HCT116 (cell line): ENCODE measurements at regions not wholly inside any gene's neighbourhood (a gene's known extent, or its start where the extent isn't known, plus 50 kb on each side); places are given as distances from the start of the nearest gene placed in this dataset.
A peak's percentile ranks its signal among the peaks of the same experiment; 100 is the strongest.

ENCODE experiments used
- ATAC-seq: fragments of 200-7000 bp; cut with Tn5 transposase; 2 replicates; pipeline ENCODE4 v1.9.1; 2020; ENCODE audit warnings: mild to moderate bottlenecking, moderate library complexity
- BruUV-seq: library from RNA; stranded (reverse); fragments of 400-500 nt; replicated peaks from 2 replicates; lab custom pipeline; 2021; lab: Mats Ljungman, UMichigan
- CTCF ChIA-PET: fragments of 300-600 bp; sonication (Branson Sonifier 250); formaldehyde crosslinking; loops from one replicate; lab custom pipeline; 2021; ENCODE audit warnings: antibody characterized with exemption; lab: Charles Lee
- POLR2A ChIA-PET: fragments of 300-600, 350-600 bp; sonication (Branson Sonifier 250); formaldehyde crosslinking; loops from one replicate; lab custom pipeline; 2021; ENCODE audit warnings: antibody characterized with exemption; lab: Charles Lee
- RAD21 ChIA-PET, 2 experiments: fragments of 300-600 bp; sonication (Branson Sonifier 250); formaldehyde crosslinking; loops; one replicate each; lab custom pipeline; 2023; ENCODE audit warnings: low total read pairs in 2 of 2; ENCODE audit not compliant: uncharacterized antibody in 2 of 2, unreplicated experiment in 2 of 2, low non-redundant PET in 1 of 2; lab: Charles Lee
- DNase-seq: peaks from one replicate; pipeline ENCODE4 v3.0.0-alpha.2; 2010; ENCODE audit warnings: low read depth, low spot score
- H2AFZ ChIP-seq: fragments of 200-600 bp; shearing (Covaris generic), sonication (generic); 2 replicates; pipeline ENCODE4 v1.6.1; 2017; ENCODE audit warnings: low read depth, mixed run types, mixed read lengths, antibody characterized with exemption, low read length; ENCODE audit not compliant: poor library complexity, severe bottlenecking
- H3K27ac ChIP-seq: 2 replicates; pipeline ENCODE4 v1.5.1; 2012; ENCODE audit warnings: low read depth, low read length
- H3K27me3 ChIP-seq: fragments of 200-600 bp; sonication (generic); 2 replicates; pipeline ENCODE4 v1.6.1; 2016; ENCODE audit warnings: mixed run types, low read length, mixed read lengths; ENCODE audit not compliant: insufficient read depth
- H3K36me3 ChIP-seq, 2 experiments: fragments of 200-500 bp in 1 of 2; fragments of 200-600 bp in 1 of 2; sonication (Bioruptor generic) in 1 of 2; sonication (generic) in 1 of 2; 2 replicates each; pipeline versions ENCODE4 v1.5.1 to v1.6.1; 2014 to 2016; ENCODE audit warnings: low read length in 2 of 2, inconsistent platforms in 1 of 2, mixed read lengths in 1 of 2, mixed run types in 1 of 2; ENCODE audit not compliant: insufficient read depth in 2 of 2, control insufficient read depth in 1 of 2
- H3K4me1 ChIP-seq, 2 experiments: fragments of 200-600 bp in 1 of 2; sonication (generic) in 1 of 2; 2 replicates each; pipeline versions ENCODE4 v1.5.1 to v1.6.1; 2012 to 2017; ENCODE audit warnings: low read length in 2 of 2, inconsistent platforms in 1 of 2, mild to moderate bottlenecking in 1 of 2, mixed read lengths in 1 of 2, mixed run types in 1 of 2, moderate library complexity in 1 of 2; ENCODE audit not compliant: insufficient read depth in 2 of 2, control insufficient read depth in 1 of 2
- H3K4me2 ChIP-seq: fragments of 200-600 bp; sonication (generic); 2 replicates; pipeline ENCODE4 v1.6.1; 2017; ENCODE audit warnings: mixed run types, low read length, mixed read lengths
- H3K4me3 ChIP-seq, 2 experiments: fragments of 200-600 bp in 1 of 2; sonication (generic) in 1 of 2; replicated peaks in 1 of 2; 2 replicates each; pipeline ENCODE4 v1.5.1; 2011 to 2016; ENCODE audit warnings: low read length in 2 of 2, control low read depth in 1 of 2, low read depth in 1 of 2, mild to moderate bottlenecking in 1 of 2, mixed read lengths in 1 of 2, mixed run types in 1 of 2
- H3K79me2 ChIP-seq: fragments of 200-600 bp; sonication (generic); 2 replicates; pipeline ENCODE4 v1.6.1; 2017; ENCODE audit warnings: mild to moderate bottlenecking, mixed run types, low read length, moderate library complexity, mixed read lengths; ENCODE audit not compliant: insufficient read depth
- H3K9ac ChIP-seq: fragments of 200-600 bp; sonication (generic); 2 replicates; pipeline ENCODE4 v1.6.1; 2016; ENCODE audit warnings: low read length, mixed read lengths
- H3K9me2 ChIP-seq: fragments of 200-600 bp; sonication (generic), shearing (Covaris generic); 2 replicates; pipeline ENCODE4 v1.6.1; 2017; ENCODE audit warnings: mixed run types, mild to moderate bottlenecking, moderate library complexity; ENCODE audit not compliant: insufficient read depth
- H3K9me3 ChIP-seq, 2 experiments: fragments of 200-500 bp in 1 of 2; fragments of 200-600 bp in 1 of 2; sonication (Bioruptor generic) in 1 of 2; sonication (generic) in 1 of 2; 2 replicates each; pipeline ENCODE4 v1.6.1; 2014 to 2017; ENCODE audit warnings: low read length in 2 of 2, mixed read lengths in 2 of 2, inconsistent platforms in 1 of 2, low read depth in 1 of 2, mild to moderate bottlenecking in 1 of 2, mixed run types in 1 of 2, moderate library complexity in 1 of 2; ENCODE audit not compliant: control insufficient read depth in 1 of 2, insufficient read depth in 1 of 2
- H4K20me1 ChIP-seq: fragments of 200-600 bp; sonication (generic), shearing (Covaris generic); 2 replicates; pipeline ENCODE4 v1.6.1; 2017; ENCODE audit warnings: mixed run types, mild to moderate bottlenecking, moderate library complexity; ENCODE audit not compliant: insufficient read depth
- CEBPB ChIP-seq: IDR thresholded peaks from 2 replicates; pipeline ENCODE4 v1.6.1; 2012; ENCODE audit warnings: low read depth
- EGR1 ChIP-seq: IDR thresholded peaks from 2 replicates; pipeline ENCODE4 v1.6.1; 2012; ENCODE audit warnings: low read depth
- ELF1 ChIP-seq: IDR thresholded peaks from 2 replicates; pipeline ENCODE4 v1.6.1; 2012; ENCODE audit warnings: low read depth, borderline replicate concordance
- FOSL1 ChIP-seq: IDR thresholded peaks from 2 replicates; pipeline ENCODE4 v1.6.1; 2012; ENCODE audit warnings: low read depth
- JUND ChIP-seq: IDR thresholded peaks from 2 replicates; pipeline ENCODE4 v1.6.1; 2012
- POLR2A ChIP-seq: IDR thresholded peaks from 2 replicates; pipeline ENCODE4 v1.7.0; 2011; ENCODE audit warnings: borderline replicate concordance; ENCODE audit not compliant: insufficient read depth, insufficient read length; ENCODE audit errors: extremely low read depth
- RAD21 ChIP-seq: IDR thresholded peaks from 2 replicates; pipeline ENCODE4 v1.6.1; 2012; ENCODE audit warnings: low read depth, mild to moderate bottlenecking
- SIN3A ChIP-seq: IDR thresholded peaks from 2 replicates; pipeline ENCODE4 v1.6.1; 2012; ENCODE audit warnings: low read depth
- SP1 ChIP-seq: IDR thresholded peaks from 2 replicates; pipeline ENCODE4 v1.6.1; 2012; ENCODE audit warnings: low read depth
- TCF7L2 ChIP-seq: IDR thresholded peaks from 2 replicates; pipeline ENCODE4 v1.7.0; 2011; ENCODE audit warnings: borderline replicate concordance, inconsistent platforms; ENCODE audit not compliant: insufficient read depth, insufficient read length; ENCODE audit errors: extremely low read depth
- ZFX ChIP-seq: fragments of 450-650 bp; IDR thresholded peaks from 2 replicates; pipeline ENCODE4 v1.6.1; 2017
- intact Hi-C: fragments of 100-400 bp; cut with micrococcal nuclease; formaldehyde crosslinking; loops from 2 replicates; pipeline ENCODE4 v1.10.0; 2022
- TF ChIP-seq, protein P1 (sequence below): IDR thresholded peaks from 2 replicates; pipeline ENCODE4 v1.6.1; 2012; ENCODE audit warnings: low read depth
- TF ChIP-seq, protein P2 (sequence below), 3 experiments: fragments of 200-600 bp in 1 of 3; sonication (generic) in 1 of 3; IDR thresholded peaks in 2 of 3; conservative IDR thresholded peaks in 1 of 3; 2 replicates each; pipeline ENCODE4 v1.5.1; 2012 to 2017; ENCODE audit warnings: low read depth in 2 of 3, low read length in 2 of 3, antibody characterized with exemption in 1 of 3, borderline replicate concordance in 1 of 3, control low read depth in 1 of 3, mild to moderate bottlenecking in 1 of 3, mixed read lengths in 1 of 3, mixed run types in 1 of 3, moderate library complexity in 1 of 3; ENCODE audit not compliant: insufficient read depth in 1 of 3
- TF ChIP-seq, protein P3 (sequence below): IDR thresholded peaks from 2 replicates; pipeline ENCODE4 v1.6.1; 2012

- no peaks in the 10 kb centered on the region for H3K9me3 ChIP-seq
- no peak overlapping the region for H3K4me3 ChIP-seq
- DNase-seq, result no peak
- ChIA-PET CTCF (no interaction called here), POLR2A (no interaction called here), RAD21 (no interaction called here)
- TF ChIP-seq EGR1 (no peak), TCF7L2 (no peak), ELF1 (no peak), FOSL1 (0 out of 2 replicates have a peak, but pooled peaks have one; percentile 31), POLR2A (no peak), RAD21 (no peak), SIN3A (no peak), SP1 (no peak), CEBPB (no peak; the same call in 1 of the 2 replicates), JUND (0 out of 2 replicates have a peak, but pooled peaks have one; percentile 18), ZFX (no peak)
- TF ChIP-seq, protein P1, sequence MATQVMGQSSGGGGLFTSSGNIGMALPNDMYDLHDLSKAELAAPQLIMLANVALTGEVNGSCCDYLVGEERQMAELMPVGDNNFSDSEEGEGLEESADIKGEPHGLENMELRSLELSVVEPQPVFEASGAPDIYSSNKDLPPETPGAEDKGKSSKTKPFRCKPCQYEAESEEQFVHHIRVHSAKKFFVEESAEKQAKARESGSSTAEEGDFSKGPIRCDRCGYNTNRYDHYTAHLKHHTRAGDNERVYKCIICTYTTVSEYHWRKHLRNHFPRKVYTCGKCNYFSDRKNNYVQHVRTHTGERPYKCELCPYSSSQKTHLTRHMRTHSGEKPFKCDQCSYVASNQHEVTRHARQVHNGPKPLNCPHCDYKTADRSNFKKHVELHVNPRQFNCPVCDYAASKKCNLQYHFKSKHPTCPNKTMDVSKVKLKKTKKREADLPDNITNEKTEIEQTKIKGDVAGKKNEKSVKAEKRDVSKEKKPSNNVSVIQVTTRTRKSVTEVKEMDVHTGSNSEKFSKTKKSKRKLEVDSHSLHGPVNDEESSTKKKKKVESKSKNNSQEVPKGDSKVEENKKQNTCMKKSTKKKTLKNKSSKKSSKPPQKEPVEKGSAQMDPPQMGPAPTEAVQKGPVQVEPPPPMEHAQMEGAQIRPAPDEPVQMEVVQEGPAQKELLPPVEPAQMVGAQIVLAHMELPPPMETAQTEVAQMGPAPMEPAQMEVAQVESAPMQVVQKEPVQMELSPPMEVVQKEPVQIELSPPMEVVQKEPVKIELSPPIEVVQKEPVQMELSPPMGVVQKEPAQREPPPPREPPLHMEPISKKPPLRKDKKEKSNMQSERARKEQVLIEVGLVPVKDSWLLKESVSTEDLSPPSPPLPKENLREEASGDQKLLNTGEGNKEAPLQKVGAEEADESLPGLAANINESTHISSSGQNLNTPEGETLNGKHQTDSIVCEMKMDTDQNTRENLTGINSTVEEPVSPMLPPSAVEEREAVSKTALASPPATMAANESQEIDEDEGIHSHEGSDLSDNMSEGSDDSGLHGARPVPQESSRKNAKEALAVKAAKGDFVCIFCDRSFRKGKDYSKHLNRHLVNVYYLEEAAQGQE, result no peak
- TF ChIP-seq, protein P2, sequence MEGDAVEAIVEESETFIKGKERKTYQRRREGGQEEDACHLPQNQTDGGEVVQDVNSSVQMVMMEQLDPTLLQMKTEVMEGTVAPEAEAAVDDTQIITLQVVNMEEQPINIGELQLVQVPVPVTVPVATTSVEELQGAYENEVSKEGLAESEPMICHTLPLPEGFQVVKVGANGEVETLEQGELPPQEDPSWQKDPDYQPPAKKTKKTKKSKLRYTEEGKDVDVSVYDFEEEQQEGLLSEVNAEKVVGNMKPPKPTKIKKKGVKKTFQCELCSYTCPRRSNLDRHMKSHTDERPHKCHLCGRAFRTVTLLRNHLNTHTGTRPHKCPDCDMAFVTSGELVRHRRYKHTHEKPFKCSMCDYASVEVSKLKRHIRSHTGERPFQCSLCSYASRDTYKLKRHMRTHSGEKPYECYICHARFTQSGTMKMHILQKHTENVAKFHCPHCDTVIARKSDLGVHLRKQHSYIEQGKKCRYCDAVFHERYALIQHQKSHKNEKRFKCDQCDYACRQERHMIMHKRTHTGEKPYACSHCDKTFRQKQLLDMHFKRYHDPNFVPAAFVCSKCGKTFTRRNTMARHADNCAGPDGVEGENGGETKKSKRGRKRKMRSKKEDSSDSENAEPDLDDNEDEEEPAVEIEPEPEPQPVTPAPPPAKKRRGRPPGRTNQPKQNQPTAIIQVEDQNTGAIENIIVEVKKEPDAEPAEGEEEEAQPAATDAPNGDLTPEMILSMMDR (IDR thresholded peaks at IDR 0.05 in 2 of 3, conservative IDR thresholded peaks at IDR 0.05 in 1 of 3; ENCODE audit: borderline replicate concordance in 1 of 3, insufficient read depth in 1 of 3, low read depth in 2 of 3, low read length in 2 of 3), result no peak
- TF ChIP-seq, protein P3, sequence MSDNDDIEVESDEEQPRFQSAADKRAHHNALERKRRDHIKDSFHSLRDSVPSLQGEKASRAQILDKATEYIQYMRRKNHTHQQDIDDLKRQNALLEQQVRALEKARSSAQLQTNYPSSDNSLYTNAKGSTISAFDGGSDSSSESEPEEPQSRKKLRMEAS, result no peak
- peak overlapping the region; percentile 86 for H2AFZ ChIP-seq
- H3K9me2 ChIP-seq, result no peaks in the 10 kb centered on the region
- H4K20me1 ChIP-seq, result no peaks in the 10 kb centered on the region
- H3K79me2 ChIP-seq, result no peaks in the 10 kb centered on the region
- H3K9ac ChIP-seq, result no peak overlapping the region
- no peak for ATAC-seq
- intact Hi-C loops, result no loop called here
- BruUV-seq, result no TSS peak
- peaks cover 0 to 7% of the 10 kb centered on the region in 2 experiments; a peak in 2 of 4 replicates for H3K4me1 ChIP-seq
- no peaks in the 10 kb centered on the region for H3K36me3 ChIP-seq
- no peak overlapping the region for H3K27ac ChIP-seq
- H3K27me3 ChIP-seq, result no peaks in the 10 kb centered on the region
- peak overlapping the region; percentile 3; the same call in 1 of the 2 replicates for H3K4me2 ChIP-seq
These were observed 75.9 kb upstream of the CAMK2D start for GRCh38 chr4:113837397-113837796.
